Mucosa of rectum (tissue), 2 donors: ENCODE measurements at regions not wholly inside any gene's neighbourhood (a gene's known extent, or its start where the extent isn't known, plus 50 kb on each side); places are given as distances from the start of the nearest gene placed in this dataset.

ENCODE experiments used
- H3K27ac ChIP-seq, 2 donors: one replicate each; pipeline ENCODE4 v1.7.0; 2013; ENCODE audit warnings: inconsistent platforms in 2 of 2, low read depth in 2 of 2, low read length in 2 of 2
- H3K27me3 ChIP-seq, 2 donors: one replicate each; pipeline ENCODE4 v1.7.0; 2013; ENCODE audit warnings: low read length in 2 of 2; ENCODE audit not compliant: control insufficient read depth in 2 of 2, insufficient read depth in 2 of 2
- H3K36me3 ChIP-seq, 2 donors: one replicate each; pipeline ENCODE4 v1.7.0; 2013; ENCODE audit warnings: low read length in 2 of 2; ENCODE audit not compliant: control insufficient read depth in 2 of 2, insufficient read depth in 2 of 2
- H3K4me1 ChIP-seq, 2 donors: one replicate each; pipeline ENCODE4 v1.7.0; 2013; ENCODE audit warnings: low read length in 2 of 2, mild to moderate bottlenecking in 1 of 2; ENCODE audit not compliant: control insufficient read depth in 2 of 2, insufficient read depth in 2 of 2
- H3K4me3 ChIP-seq, 2 donors: one replicate each; pipeline ENCODE4 v1.7.0; 2013; ENCODE audit warnings: low read length in 2 of 2
- H3K9ac ChIP-seq, 2 donors: one replicate each; pipeline ENCODE4 v1.7.0; 2013; ENCODE audit warnings: low read length in 2 of 2, low read depth in 1 of 2, mild to moderate bottlenecking in 1 of 2
- H3K9me3 ChIP-seq, 2 donors: one replicate each; pipeline ENCODE4 v1.7.0; 2013; ENCODE audit warnings: low read length in 2 of 2; ENCODE audit not compliant: control insufficient read depth in 2 of 2
- donor health status: healthy.
- donor health status: Normal muscosa, but diverticular disease.

DNA sequence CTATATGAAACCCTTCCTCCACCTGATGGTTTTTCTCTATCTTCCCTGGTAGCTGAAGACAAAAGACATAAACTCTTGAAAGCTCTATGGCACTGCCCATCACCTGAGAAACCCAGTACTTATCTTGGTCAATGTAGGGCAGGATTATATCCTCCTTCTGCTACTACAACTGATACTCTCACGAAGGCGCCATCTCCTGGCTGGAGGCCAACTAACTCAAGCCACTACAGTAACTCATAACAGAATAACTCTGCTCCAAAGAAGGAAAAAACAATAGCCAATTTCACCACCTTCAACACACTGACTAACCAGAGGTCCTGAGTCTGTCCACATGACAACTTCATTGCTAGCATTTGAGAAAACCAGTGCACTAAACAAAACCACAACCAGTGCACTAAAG lies 409.2 kb downstream of the CETN3 start:
- Histone ChIP-seq H3K27me3 (no peaks in the 10 kb centered on the region), H3K4me1 (peaks cover 5 to 9% of the 10 kb centered on the region in 2 donors), H3K9me3 (no peaks in the 10 kb centered on the region), H3K4me3 (no peak overlapping the region), H3K36me3 (no peaks in the 10 kb centered on the region), H3K9ac (no peak overlapping the region), H3K27ac (no peak overlapping the region)

DNA sequence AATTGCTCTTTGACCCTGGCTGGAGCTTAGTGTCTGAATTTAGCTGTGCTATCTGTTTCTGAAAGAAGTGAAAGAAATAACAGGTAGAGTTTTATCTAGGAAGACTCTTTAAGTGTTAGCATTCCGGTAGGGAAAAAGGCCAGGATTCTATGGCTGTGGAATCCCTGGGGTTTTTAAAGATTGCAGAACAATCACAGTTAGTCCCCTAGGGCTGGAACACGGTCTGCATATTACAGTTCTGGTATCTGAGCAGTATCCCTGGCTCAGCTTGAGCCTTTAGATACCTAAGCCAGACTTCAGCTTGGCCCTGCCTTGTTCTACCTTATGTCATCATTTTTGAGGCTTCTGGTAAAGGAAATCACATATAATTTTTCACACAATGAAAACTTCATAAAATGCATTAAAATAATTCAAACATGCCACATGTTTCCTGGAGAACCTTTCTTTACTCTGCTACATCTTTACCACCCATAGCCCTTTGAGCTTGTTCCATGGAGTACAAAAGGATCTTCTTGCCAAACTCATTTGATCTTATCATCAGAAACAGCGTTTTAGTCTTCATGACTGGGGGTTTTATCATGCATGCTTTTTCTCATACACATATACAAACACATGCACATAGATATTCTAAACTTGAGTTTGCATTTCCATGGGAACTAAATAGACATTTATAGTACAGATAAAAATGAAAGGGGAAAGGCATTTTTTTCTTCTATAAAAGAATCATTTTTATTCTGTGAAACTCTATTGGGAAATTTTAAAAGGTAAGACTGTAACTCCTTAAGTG lies 410.8 kb downstream of the CETN3 start:
- H3K9ac ChIP-seq = no peak overlapping the region
- peaks cover 5 to 9% of the 10 kb centered on the region in 2 donors for H3K4me1 ChIP-seq
- H3K4me3 ChIP-seq = no peak overlapping the region
- no peaks in the 10 kb centered on the region for H3K9me3 ChIP-seq
- no peak overlapping the region for H3K27ac ChIP-seq
- no peaks in the 10 kb centered on the region for H3K27me3 ChIP-seq
- H3K36me3 ChIP-seq = no peaks in the 10 kb centered on the region

- Histone ChIP-seq H3K9me3 (no peaks in the 10 kb centered on the region), H3K36me3 (no peaks in the 10 kb centered on the region), H3K27me3 (no peaks in the 10 kb centered on the region), H3K9ac (no peak overlapping the region), H3K27ac (peak overlapping the region; percentile 20 to 61), H3K4me3 (no peak overlapping the region), H3K4me1 (peaks cover 5 to 9% of the 10 kb centered on the region in 2 donors)
Measured at GRCh38 chr5:89996890-89997289, 412.7 kb downstream of the CETN3 start.

- Histone ChIP-seq H3K27ac (no peak overlapping the region), H3K27me3 (no peaks in the 10 kb centered on the region), H3K9ac (no peak overlapping the region)
Measured at GRCh38 chr5:89996335-89996734, 413.2 kb downstream of the CETN3 start.

GRCh38 chr5:89994266-89994665 lies 415.3 kb downstream of the CETN3 start:
- no peak overlapping the region for H3K27ac ChIP-seq

More at GRCh38 chr5:89996335-89996734, 413.2 kb downstream of the CETN3 start:
- H3K36me3 ChIP-seq = no peaks in the 10 kb centered on the region
- peaks cover 5 to 9% of the 10 kb centered on the region in 2 donors for H3K4me1 ChIP-seq
- no peaks in the 10 kb centered on the region for H3K9me3 ChIP-seq
- H3K4me3 ChIP-seq = no peak overlapping the region

DNA sequence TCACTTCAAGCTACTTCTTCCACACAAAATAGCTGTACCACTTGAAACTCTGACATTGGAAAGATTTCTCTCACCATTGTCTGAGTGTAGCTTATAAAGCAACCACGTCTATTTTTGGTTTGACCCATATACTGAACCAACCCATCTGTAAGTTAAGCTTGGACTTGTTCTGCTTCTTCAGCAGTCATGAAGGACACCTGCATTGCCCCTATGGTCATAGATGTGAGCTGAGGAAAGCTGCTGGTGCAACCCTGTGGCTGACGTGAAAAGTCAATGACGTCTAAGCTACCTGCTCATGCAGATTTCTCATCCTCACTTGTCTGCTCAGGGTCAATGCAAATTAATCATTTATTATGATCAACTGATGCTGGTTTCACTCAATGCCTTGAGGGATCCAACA lies 417.4 kb downstream of the CETN3 start:
- peaks cover 2 to 3% of the 10 kb centered on the region in 2 donors for H3K4me1 ChIP-seq

More at GRCh38 chr5:89994266-89994665, 415.3 kb downstream of the CETN3 start:
- no peak overlapping the region for H3K9ac ChIP-seq
- H3K4me1 ChIP-seq = peaks cover 5 to 9% of the 10 kb centered on the region in 2 donors
- H3K36me3 ChIP-seq = no peaks in the 10 kb centered on the region
- H3K27me3 ChIP-seq = no peaks in the 10 kb centered on the region
- H3K4me3 ChIP-seq = no peak overlapping the region
- no peaks in the 10 kb centered on the region for H3K9me3 ChIP-seq

GRCh38 chr5:89991592-89991991 lies 418.0 kb downstream of the CETN3 start:
- H3K4me3 ChIP-seq = no peak overlapping the region
- H3K9ac ChIP-seq = no peak overlapping the region
- H3K27me3 ChIP-seq = no peaks in the 10 kb centered on the region
- no peaks in the 10 kb centered on the region for H3K36me3 ChIP-seq
- no peaks in the 10 kb centered on the region for H3K9me3 ChIP-seq
- H3K4me1 ChIP-seq = peaks cover 0 to 2% of the 10 kb centered on the region in 2 donors
- H3K27ac ChIP-seq = no peak overlapping the region

More for the DNA sequence above, 417.4 kb downstream of the CETN3 start:
- H3K9me3 ChIP-seq = no peaks in the 10 kb centered on the region
- no peak overlapping the region for H3K27ac ChIP-seq
- H3K36me3 ChIP-seq = no peaks in the 10 kb centered on the region
- H3K27me3 ChIP-seq = no peaks in the 10 kb centered on the region
- H3K9ac ChIP-seq = no peak overlapping the region
- no peak overlapping the region for H3K4me3 ChIP-seq

DNA sequence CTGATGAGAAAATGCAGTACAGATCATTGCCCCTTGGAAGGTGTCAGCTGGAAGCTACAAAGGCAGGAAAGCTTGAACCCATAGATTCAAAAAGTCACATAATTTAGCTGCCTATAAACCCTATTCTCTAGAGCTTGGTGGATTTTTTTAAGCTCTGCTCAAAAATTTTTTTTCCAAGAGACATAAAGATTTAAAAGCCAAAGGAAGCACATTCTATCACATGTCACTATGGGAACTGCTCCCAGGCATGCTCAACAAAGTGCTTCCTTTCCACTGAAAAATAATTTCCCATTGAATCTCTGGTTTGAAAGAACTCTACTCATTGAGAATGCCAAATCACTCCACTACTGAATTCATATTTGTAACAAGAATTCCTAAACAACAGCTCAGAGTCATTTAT lies 419.8 kb downstream of the CETN3 start:
- no peak overlapping the region for H3K4me3 ChIP-seq
- H3K9me3 ChIP-seq = no peaks in the 10 kb centered on the region
- no peaks in the 10 kb centered on the region for H3K27me3 ChIP-seq
- H3K4me1 ChIP-seq = peaks cover 0 to 2% of the 10 kb centered on the region in 2 donors
- H3K9ac ChIP-seq = no peak overlapping the region
- H3K27ac ChIP-seq = no peak overlapping the region
- H3K36me3 ChIP-seq = no peaks in the 10 kb centered on the region

DNA sequence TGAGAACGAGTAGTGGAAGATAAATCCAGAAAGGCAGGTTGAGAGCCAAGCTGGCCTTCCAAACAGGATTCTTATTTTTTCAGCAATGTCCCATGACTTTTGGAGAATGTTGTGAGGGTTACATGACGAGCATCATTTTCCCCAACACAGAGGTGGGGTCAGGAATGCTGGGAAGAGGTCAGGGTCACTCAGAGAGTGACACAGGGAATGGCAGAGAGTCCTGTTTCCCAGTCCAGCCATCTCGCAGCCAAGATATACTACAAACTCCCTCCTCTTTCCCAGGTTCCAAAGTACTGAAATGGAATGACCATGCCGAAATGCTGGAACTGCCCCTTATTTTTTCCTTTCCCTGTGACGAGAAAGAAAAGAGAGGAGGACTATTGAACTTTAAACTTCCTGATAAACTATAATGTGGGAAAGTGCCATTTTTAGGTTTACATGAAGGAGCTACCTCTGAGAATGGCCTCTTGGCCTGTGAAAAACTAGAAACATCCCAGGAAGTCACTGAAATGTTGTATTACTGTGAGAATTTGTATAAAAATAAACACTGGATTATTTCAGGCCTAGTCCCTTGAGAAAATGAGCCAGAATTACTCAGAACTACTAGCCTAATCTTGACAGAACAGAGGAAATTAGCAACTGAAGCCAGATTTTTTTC lies 420.4 kb downstream of the CETN3 start:
- H3K27me3 ChIP-seq = no peaks in the 10 kb centered on the region
- no peak overlapping the region for H3K27ac ChIP-seq
- H3K36me3 ChIP-seq = no peaks in the 10 kb centered on the region
- H3K9ac ChIP-seq = no peak overlapping the region
- H3K4me1 ChIP-seq = peaks cover 0 to 2% of the 10 kb centered on the region in 2 donors
- no peak overlapping the region for H3K4me3 ChIP-seq
- H3K9me3 ChIP-seq = no peaks in the 10 kb centered on the region

DNA sequence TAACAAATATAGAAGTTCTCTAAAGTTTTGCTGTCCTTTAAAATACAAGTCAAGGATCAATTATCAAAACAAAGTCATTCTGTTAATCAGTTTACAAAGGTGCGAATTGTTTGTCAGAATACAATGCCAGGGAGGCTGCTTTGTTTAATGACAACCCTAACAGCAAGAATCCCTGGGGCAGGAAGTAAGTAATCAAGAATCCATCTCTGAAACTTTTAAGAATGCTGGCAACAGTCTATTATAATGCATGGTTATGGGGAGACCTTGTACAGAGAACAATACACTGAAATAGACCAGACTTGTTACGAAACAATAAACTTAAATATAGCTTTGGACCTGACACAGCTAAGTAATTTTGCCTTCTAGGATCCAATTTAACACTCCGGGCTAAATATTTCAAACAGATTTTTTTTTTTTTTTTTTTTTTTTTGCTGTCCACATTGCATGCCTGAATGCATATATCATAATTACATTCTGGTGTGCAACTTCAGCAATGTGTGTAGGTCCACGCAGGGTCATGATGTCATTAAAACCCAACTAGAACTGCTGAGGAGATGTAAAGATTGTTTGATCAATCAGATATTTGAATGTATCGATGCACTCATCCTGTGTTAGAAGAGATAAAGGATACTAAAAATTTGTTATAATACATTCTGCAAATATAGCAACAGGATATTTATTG lies 421.3 kb downstream of the CETN3 start:
- H3K9ac ChIP-seq = no peak overlapping the region
- no peak overlapping the region for H3K27ac ChIP-seq
- no peaks in the 10 kb centered on the region for H3K36me3 ChIP-seq
- H3K4me1 ChIP-seq = peaks cover 0 to 2% of the 10 kb centered on the region in 2 donors
- H3K9me3 ChIP-seq = no peaks in the 10 kb centered on the region
- H3K27me3 ChIP-seq = no peaks in the 10 kb centered on the region
- H3K4me3 ChIP-seq = no peak overlapping the region
